Upper lobe of right lung (tissue), 1 donor: ENCODE measurements at regions not wholly inside any gene's neighbourhood (a gene's known extent, or its start where the extent isn't known, plus 50 kb on each side); places are given as distances from the start of the nearest gene placed in this dataset.
"Not testable (repeated sequence)": the region's sequence is repeated elsewhere in the genome, so short reads cannot be mapped to it uniquely, and the experiment has no call there.

Experiments used
- ATAC-seq: fragments of 200-7000 bp; cut with Tn5 transposase; one replicate; pipeline ENCODE4 v1.9.1; 2020; ENCODE audit warnings: mild to moderate bottlenecking, moderate library complexity
- DNase-seq: peaks from one replicate; pipeline ENCODE4 v3.0.0-alpha.2; 2020
- H3K27ac ChIP-seq: fragments of 200-600 bp; one replicate; pipeline ENCODE4 v1.8.0; 2022
- H3K27me3 ChIP-seq: fragments of 200-600 bp; one replicate; pipeline ENCODE4 v1.8.0; 2022; ENCODE audit warnings: mild to moderate bottlenecking
- H3K36me3 ChIP-seq: fragments of 200-600 bp; one replicate; pipeline ENCODE4 v1.8.0; 2022
- H3K4me1 ChIP-seq: fragments of 200-600 bp; one replicate; pipeline ENCODE4 v1.8.0; 2022
- H3K4me3 ChIP-seq: fragments of 200-600 bp; one replicate; pipeline ENCODE4 v1.8.0; 2022; ENCODE audit warnings: mild to moderate bottlenecking
- H3K9me3 ChIP-seq: fragments of 200-600 bp; one replicate; pipeline ENCODE4 v1.8.0; 2022
- intact Hi-C: fragments of 100-400 bp; cut with DNase I; formaldehyde crosslinking; loops from one replicate; pipeline ENCODE4 v1.11.0; 2022
- TF ChIP-seq, protein P1 (sequence below): fragments of 200-600 bp; IDR thresholded peaks from one replicate; pipeline ENCODE4 v1.8.0; 2022; ENCODE audit warnings: antibody characterized with exemption
- donor health status: DM: no; HTN: yes; CAD: no; lungs with severe emphysema.

DNA sequence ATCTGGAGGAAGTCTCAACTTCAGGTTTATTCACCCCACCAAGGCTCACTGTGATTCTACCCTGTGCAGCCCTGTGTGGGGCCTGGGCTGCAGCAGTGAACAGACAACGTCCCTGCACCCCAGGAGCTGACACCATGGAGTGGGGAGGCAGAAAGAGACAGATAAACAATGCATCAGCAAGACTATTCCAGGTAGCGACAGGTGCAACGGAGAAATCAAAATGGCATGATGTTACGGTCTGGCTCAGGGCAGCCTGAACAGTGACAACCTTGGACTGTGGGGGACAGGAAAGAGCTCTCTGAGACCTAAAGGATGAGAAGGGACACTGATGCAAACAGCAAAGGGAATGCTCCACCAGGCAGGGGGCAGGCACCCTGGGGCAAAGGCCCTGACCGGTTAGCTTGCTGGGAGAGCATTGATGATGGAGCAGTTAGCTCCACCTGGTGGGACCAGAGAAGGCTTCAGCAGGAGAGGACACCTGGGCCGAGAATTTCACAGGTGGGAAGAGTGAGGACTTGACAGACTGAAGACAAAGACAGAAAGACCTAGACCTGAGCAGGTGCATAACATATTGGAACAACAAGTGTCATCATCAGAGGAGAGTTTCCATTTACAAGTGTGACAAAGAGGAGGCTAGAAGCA lies 589.9 kb downstream of the MATN1 start:
- TF ChIP-seq, protein P1, sequence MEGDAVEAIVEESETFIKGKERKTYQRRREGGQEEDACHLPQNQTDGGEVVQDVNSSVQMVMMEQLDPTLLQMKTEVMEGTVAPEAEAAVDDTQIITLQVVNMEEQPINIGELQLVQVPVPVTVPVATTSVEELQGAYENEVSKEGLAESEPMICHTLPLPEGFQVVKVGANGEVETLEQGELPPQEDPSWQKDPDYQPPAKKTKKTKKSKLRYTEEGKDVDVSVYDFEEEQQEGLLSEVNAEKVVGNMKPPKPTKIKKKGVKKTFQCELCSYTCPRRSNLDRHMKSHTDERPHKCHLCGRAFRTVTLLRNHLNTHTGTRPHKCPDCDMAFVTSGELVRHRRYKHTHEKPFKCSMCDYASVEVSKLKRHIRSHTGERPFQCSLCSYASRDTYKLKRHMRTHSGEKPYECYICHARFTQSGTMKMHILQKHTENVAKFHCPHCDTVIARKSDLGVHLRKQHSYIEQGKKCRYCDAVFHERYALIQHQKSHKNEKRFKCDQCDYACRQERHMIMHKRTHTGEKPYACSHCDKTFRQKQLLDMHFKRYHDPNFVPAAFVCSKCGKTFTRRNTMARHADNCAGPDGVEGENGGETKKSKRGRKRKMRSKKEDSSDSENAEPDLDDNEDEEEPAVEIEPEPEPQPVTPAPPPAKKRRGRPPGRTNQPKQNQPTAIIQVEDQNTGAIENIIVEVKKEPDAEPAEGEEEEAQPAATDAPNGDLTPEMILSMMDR = no peak
- no peaks in the 10 kb centered on the region for H3K4me1 ChIP-seq
- intact Hi-C loops = no loop called here
- DNase-seq (no peak), ATAC-seq (no peak)
- H3K27ac ChIP-seq = no peak overlapping the region
- H3K27me3 ChIP-seq = peaks cover under 1% of the 10 kb centered on the region
- no peaks in the 10 kb centered on the region for H3K9me3 ChIP-seq
- H3K36me3 ChIP-seq = no peaks in the 10 kb centered on the region
- H3K4me3 ChIP-seq = no peak overlapping the region

DNA sequence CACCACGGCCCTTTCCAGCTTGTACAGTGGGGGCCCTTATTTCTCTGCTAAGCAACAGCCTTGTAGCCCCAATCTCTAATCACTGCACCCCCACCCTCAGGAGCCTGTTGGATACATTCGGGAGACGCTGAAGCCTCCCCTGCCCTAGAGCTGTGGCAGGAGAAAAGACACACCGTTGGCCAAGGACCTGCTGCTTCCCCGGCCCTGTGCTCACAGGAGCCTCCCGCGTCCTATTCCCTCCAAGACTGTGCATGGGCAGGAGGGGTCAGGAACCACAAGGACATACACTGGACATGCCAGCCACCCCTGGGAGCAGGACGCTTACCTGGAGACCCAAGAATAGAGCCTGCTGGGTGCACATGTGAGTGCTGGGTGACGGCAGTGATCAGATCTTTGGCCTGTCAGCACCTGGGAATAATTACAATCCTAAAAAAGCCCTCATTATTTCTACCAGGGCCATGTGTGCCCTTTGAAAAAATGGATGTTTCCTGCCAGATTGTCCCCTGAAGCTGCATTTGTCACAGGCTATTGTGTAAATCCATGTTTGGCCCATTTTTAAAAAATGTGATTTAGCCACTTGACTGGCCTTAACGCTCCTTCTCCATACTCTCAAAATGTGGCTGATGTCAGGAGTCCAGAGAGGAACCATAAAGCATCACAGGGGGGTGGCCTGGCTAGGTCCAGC lies 590.6 kb downstream of the MATN1 start:
- Histone ChIP-seq H3K27ac (no peak overlapping the region), H3K36me3 (no peaks in the 10 kb centered on the region), H3K27me3 (no peaks in the 10 kb centered on the region), H3K4me1 (no peaks in the 10 kb centered on the region), H3K4me3 (no peak overlapping the region), H3K9me3 (no peaks in the 10 kb centered on the region)
- TF ChIP-seq, protein P1 = no peak
- DNase-seq = no peak
- intact Hi-C loops = no loop called here
- ATAC-seq = no peak

DNA sequence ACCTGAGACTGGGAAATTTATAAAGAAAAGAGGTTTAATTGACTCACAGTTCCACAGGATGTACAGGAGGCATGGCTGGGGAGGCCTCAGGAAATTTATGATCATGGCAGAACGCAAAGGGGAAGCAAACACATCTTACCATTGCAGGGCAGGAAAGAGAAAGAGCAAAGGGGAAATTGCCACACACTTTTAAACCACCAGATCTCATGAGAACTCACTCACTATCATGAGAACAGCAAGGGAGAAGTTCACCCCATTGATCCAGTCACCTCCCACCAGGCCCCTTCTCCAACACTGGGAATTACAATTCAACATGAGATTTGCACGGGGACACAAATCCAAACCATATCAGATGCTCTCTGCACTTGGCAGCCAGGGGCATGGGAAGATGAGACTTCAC lies 592.8 kb downstream of the MATN1 start:
- intact Hi-C loops, H3K36me3 ChIP-seq, H3K27me3 ChIP-seq, H3K4me3 ChIP-seq, DNase-seq, H3K4me1 ChIP-seq, H3K9me3 ChIP-seq, H3K27ac ChIP-seq: not testable (repeated sequence)
- peak; percentile 64 for ATAC-seq

DNA sequence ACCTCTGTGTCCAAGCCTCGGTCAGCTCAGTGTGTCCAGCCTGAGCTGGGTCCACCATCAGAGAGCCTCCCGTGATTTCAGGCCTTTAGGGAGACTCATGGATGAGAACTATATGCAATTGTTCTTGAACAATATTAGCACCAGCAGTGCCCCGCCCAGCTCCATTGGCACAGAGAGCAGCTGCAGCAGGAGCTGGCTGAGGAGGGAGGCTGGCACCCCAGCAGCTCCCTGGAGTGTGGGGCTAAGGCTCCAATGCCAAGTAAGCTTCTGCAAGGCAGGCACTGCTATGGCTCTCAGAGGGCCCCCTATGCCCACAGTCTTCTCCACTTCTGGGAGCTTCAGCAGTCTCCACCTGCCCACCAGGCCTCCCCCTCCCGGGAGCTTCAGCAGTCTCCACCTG lies 593.3 kb downstream of the MATN1 start:
- ATAC-seq = peak; percentile 23
- no peak overlapping the region for H3K27ac ChIP-seq
- TF ChIP-seq, protein P1 = no peak

DNA sequence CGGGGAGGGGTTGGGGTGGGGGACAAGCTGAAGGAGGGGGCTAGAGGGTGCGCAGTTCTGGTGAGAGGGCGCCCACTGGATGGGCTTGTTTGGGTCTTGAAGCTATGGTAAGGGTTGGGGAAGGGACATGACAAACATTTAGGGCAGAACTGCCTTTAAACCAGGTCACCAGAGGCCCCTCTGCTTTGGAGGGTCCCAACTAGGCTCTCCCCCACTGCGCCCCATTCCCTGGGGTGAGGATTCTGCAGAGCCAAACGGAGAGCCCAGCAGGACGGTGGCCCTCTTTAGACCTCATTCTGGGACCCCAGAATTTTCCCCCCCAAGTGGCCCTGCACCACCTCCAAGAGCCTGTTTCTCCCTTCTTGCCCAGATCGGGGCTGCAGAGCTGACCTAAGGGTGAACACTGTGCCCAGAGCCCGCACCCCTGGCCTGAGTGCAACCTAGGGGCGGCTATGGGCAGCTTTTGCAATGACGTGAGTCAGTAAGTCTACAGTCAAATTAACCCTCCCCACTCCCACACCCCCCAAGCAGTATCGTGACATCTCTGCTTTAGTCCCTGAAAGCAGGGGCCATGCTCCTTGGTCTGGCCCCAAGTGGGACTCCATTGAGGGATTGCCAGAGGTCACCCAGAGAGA lies 593.8 kb downstream of the MATN1 start:
- no peak overlapping the region for H3K27ac ChIP-seq
- peak; percentile 37 for ATAC-seq
- intact Hi-C loops = no loop called here

More for the DNA sequence above, 593.3 kb downstream of the MATN1 start:
- Histone ChIP-seq H3K4me1 (no peaks in the 10 kb centered on the region), H3K36me3 (no peaks in the 10 kb centered on the region), H3K9me3 (no peaks in the 10 kb centered on the region), H3K27me3 (no peaks in the 10 kb centered on the region), H3K4me3 (peak overlapping the region; percentile 23)
- no peak for DNase-seq
- intact Hi-C loops = no loop called here

More for the DNA sequence above, 593.8 kb downstream of the MATN1 start:
- H3K9me3 ChIP-seq = no peaks in the 10 kb centered on the region
- no peaks in the 10 kb centered on the region for H3K4me1 ChIP-seq
- H3K36me3 ChIP-seq = no peaks in the 10 kb centered on the region
- DNase-seq = no peak
- no peaks in the 10 kb centered on the region for H3K27me3 ChIP-seq
- H3K4me3 ChIP-seq = peak overlapping the region; percentile 23
- TF ChIP-seq, protein P1 = no peak
